GM23248 (cell line): ENCODE measurements at regions not wholly inside any gene's neighbourhood (a gene's known extent, or its start where the extent isn't known, plus 50 kb on each side); places are given as distances from the start of the nearest gene placed in this dataset.

ENCODE experiments used
- DNase-seq: peaks from one replicate; pipeline ENCODE4 v3.0.0-alpha.2; 2015
- H2AFZ ChIP-seq: fragments of 200-600 bp; sonication (generic); 2 replicates; pipeline ENCODE4 v1.6.1; 2016; ENCODE audit warnings: antibody characterized with exemption
- H3F3A ChIP-seq: fragments of 200-600 bp; sonication (generic); 2 replicates; pipeline ENCODE4 v1.6.1; 2016; ENCODE audit warnings: mild to moderate bottlenecking, antibody characterized with exemption, mixed run types; ENCODE audit not compliant: insufficient read depth
- H3K27ac ChIP-seq: fragments of 200-600 bp; sonication (generic); 2 replicates; pipeline ENCODE4 v1.5.1; 2016; ENCODE audit warnings: mild to moderate bottlenecking
- H3K27me3 ChIP-seq: fragments of 200-600 bp; sonication (generic); replicated peaks from 2 replicates; pipeline ENCODE4 v1.6.1; 2016; ENCODE audit warnings: mild to moderate bottlenecking; ENCODE audit not compliant: insufficient read depth
- H3K36me3 ChIP-seq: fragments of 200-600 bp; sonication (generic); 2 replicates; pipeline ENCODE4 v1.6.1; 2016; ENCODE audit warnings: low read depth, mild to moderate bottlenecking
- H3K4me1 ChIP-seq: fragments of 200-600 bp; sonication (generic); 2 replicates; pipeline ENCODE4 v1.6.1; 2016; ENCODE audit warnings: mild to moderate bottlenecking; ENCODE audit not compliant: insufficient read depth
- H3K4me2 ChIP-seq: fragments of 200-600 bp; sonication (generic); one replicate; pipeline ENCODE4 v1.6.1; 2016; ENCODE audit warnings: mild to moderate bottlenecking; ENCODE audit not compliant: unreplicated experiment
- H3K4me3 ChIP-seq: fragments of 200-600 bp; sonication (generic); 2 replicates; pipeline ENCODE4 v1.5.1; 2016; ENCODE audit warnings: mild to moderate bottlenecking
- H3K79me2 ChIP-seq: fragments of 200-600 bp; sonication (generic); 2 replicates; pipeline ENCODE4 v1.6.1; 2016; ENCODE audit warnings: mild to moderate bottlenecking; ENCODE audit not compliant: insufficient read depth
- H3K9ac ChIP-seq: fragments of 200-600 bp; sonication (generic); 2 replicates; pipeline ENCODE4 v1.6.1; 2016; ENCODE audit warnings: mild to moderate bottlenecking
- H3K9me2 ChIP-seq: fragments of 200-600 bp; sonication (generic); 2 replicates; pipeline ENCODE4 v1.6.1; 2016; ENCODE audit warnings: mixed run types, mild to moderate bottlenecking, moderate library complexity; ENCODE audit not compliant: insufficient read depth
- H3K9me3 ChIP-seq: fragments of 200-600 bp; sonication (generic); one replicate; pipeline ENCODE4 v1.6.1; 2017; ENCODE audit warnings: low read depth
- H4K20me1 ChIP-seq: fragments of 200-600 bp; sonication (generic); 2 replicates; pipeline ENCODE4 v1.6.0; 2016; ENCODE audit not compliant: insufficient read depth
- EZH2 ChIP-seq: fragments of 200-600 bp; sonication (generic); IDR thresholded peaks from 2 replicates; pipeline ENCODE4 v1.6.1; 2018; ENCODE audit warnings: antibody characterized with exemption, mild to moderate bottlenecking; ENCODE audit not compliant: insufficient read depth, poor library complexity, severe bottlenecking
- EZH2phosphoT487 ChIP-seq: fragments of 200-600 bp; sonication (generic); IDR thresholded peaks from 2 replicates; pipeline ENCODE4 v1.6.1; 2018; ENCODE audit warnings: antibody characterized with exemption, moderate library complexity, mild to moderate bottlenecking, low read depth; ENCODE audit not compliant: insufficient read depth
- WGBS, 2 experiments: methylation state at CpG; one replicate each; pipeline ENCODE4 v1.1.6; 2015 to 2017; ENCODE audit warnings: low lambda C conversion rate in 2 of 2, low coverage in 1 of 2; ENCODE audit errors: missing lambda C conversion rate in 2 of 2; 5-methylcytosine and 5-hydroxymethylcytosine counted together
- in situ Hi-C: fragments of 300-500 bp; cut with MboI; formaldehyde crosslinking; loops from 2 replicates; pipeline ENCODE4 v1.15.0; 2020

GRCh38 chr15:66630801-66631351 lies 65.1 kb upstream of the LCTL start:
- H3F3A ChIP-seq = no peaks in the 10 kb centered on the region
- H2AFZ ChIP-seq = no peak overlapping the region
- H3K9ac ChIP-seq = no peak overlapping the region
- no peaks in the 10 kb centered on the region for H3K27me3 ChIP-seq
- no peak overlapping the region for H3K4me2 ChIP-seq
- no peaks in the 10 kb centered on the region for H3K36me3 ChIP-seq
- no peaks in the 10 kb centered on the region for H3K79me2 ChIP-seq
- DNase-seq = no peak
- H3K4me1 ChIP-seq = no peaks in the 10 kb centered on the region
- in situ Hi-C loops = no loop called here
- H3K4me3 ChIP-seq = no peak overlapping the region
- H3K27ac ChIP-seq = no peak overlapping the region
- no peaks in the 10 kb centered on the region for H4K20me1 ChIP-seq
- no peaks in the 10 kb centered on the region for H3K9me3 ChIP-seq
- no peaks in the 10 kb centered on the region for H3K9me2 ChIP-seq
- no peak for TF ChIP-seq EZH2phosphoT487
- TF ChIP-seq EZH2 = no peak
- 85 to 88% methylated on average over 14 to 15 of the region's 17 CpGs for WGBS, 2 experiments

GRCh38 chr15:66631616-66632263 lies 65.9 kb upstream of the LCTL start:
- no peak for DNase-seq
- Histone ChIP-seq H3K9me3 (no peaks in the 10 kb centered on the region), H3K27ac (no peak overlapping the region), H3K9me2 (no peaks in the 10 kb centered on the region), H3K4me1 (no peaks in the 10 kb centered on the region), H3K4me2 (no peak overlapping the region), H3K4me3 (no peak overlapping the region), H3K79me2 (no peaks in the 10 kb centered on the region), H3K27me3 (no peaks in the 10 kb centered on the region), H3K9ac (no peak overlapping the region), H3K36me3 (no peaks in the 10 kb centered on the region), H4K20me1 (no peaks in the 10 kb centered on the region), H3F3A (no peaks in the 10 kb centered on the region), H2AFZ (no peak overlapping the region)
- in situ Hi-C loops = no loop called here
- no peak for TF ChIP-seq EZH2
- no peak for TF ChIP-seq EZH2phosphoT487
- 90 to 92% methylated on average over 7 of the region's 7 CpGs for WGBS, 2 experiments

- H3K27me3 ChIP-seq = no peaks in the 10 kb centered on the region
- no peaks in the 10 kb centered on the region for H3F3A ChIP-seq
- no peaks in the 10 kb centered on the region for H3K79me2 ChIP-seq
- TF ChIP-seq EZH2 (no peak), EZH2phosphoT487 (no peak)
- H3K4me2 ChIP-seq = no peak overlapping the region
- H3K9ac ChIP-seq = no peak overlapping the region
- no peaks in the 10 kb centered on the region for H3K9me2 ChIP-seq
- no peak overlapping the region for H2AFZ ChIP-seq
- no peaks in the 10 kb centered on the region for H3K36me3 ChIP-seq
- 69 to 77% methylated on average over 13 to 19 of the region's 19 CpGs for WGBS, 2 experiments
- no peaks in the 10 kb centered on the region for H3K9me3 ChIP-seq
- H3K4me1 ChIP-seq = no peaks in the 10 kb centered on the region
- no peak for DNase-seq
- in situ Hi-C loops = no loop called here
- H3K4me3 ChIP-seq = no peak overlapping the region
- no peak overlapping the region for H3K27ac ChIP-seq
- H4K20me1 ChIP-seq = no peaks in the 10 kb centered on the region
Observed at GRCh38 chr15:66633041-66633937, 67.5 kb upstream of the LCTL start.

- Histone ChIP-seq H3K4me3 (no peak overlapping the region), H3K79me2 (no peaks in the 10 kb centered on the region), H4K20me1 (no peaks in the 10 kb centered on the region), H3K4me2 (no peak overlapping the region), H3K9me2 (no peaks in the 10 kb centered on the region), H2AFZ (no peak overlapping the region), H3K9me3 (no peaks in the 10 kb centered on the region), H3K36me3 (no peaks in the 10 kb centered on the region), H3K27ac (no peak overlapping the region), H3K9ac (no peak overlapping the region), H3F3A (no peaks in the 10 kb centered on the region), H3K27me3 (no peaks in the 10 kb centered on the region), H3K4me1 (no peaks in the 10 kb centered on the region)
- WGBS, 2 experiments = 81 to 86% methylated on average over 3 of the region's 3 CpGs
- no peak for TF ChIP-seq EZH2phosphoT487
- TF ChIP-seq EZH2 = no peak
- no peak for DNase-seq
- in situ Hi-C loops = no loop called here
Observed at GRCh38 chr15:66633938-66634250, 68.1 kb upstream of the LCTL start.
